Gastrocnemius medialis (tissue), 4 donors: ENCODE measurements at regions not wholly inside any gene's neighbourhood (a gene's known extent, or its start where the extent isn't known, plus 50 kb on each side); places are given as distances from the start of the nearest gene placed in this dataset.
A peak's percentile ranks its signal among the peaks of the same experiment; 100 is the strongest.

Source experiments
- ATAC-seq, 2 donors: fragments of 150-250 bp; one replicate each; pipeline ENCODE4 v1.9.1; 2016
- DNase-seq, 2 donors: peaks; one replicate each; pipeline ENCODE4 v3.0.0-alpha.2; 2019
- H3K27ac ChIP-seq, 4 donors: fragments of 200-600 bp; sonication (generic); 1 replicate in 1 of 4; 2 replicates in 3 of 4; pipeline ENCODE4 v1.5.1; 2016 to 2018; ENCODE audit warnings: mild to moderate bottlenecking in 2 of 4, moderate library complexity in 1 of 4
- H3K27me3 ChIP-seq, 3 donors: fragments of 200-600 bp; sonication (generic) in 2 of 3; 1 replicate in 1 of 3; 2 replicates in 2 of 3; pipeline versions ENCODE4 v1.5.1 to v1.6.0; 2016 to 2019; ENCODE audit warnings: mild to moderate bottlenecking in 1 of 3, moderate library complexity in 1 of 3
- H3K36me3 ChIP-seq, 2 donors: fragments of 200-600 bp; sonication (generic) in 1 of 2; one replicate each; pipeline ENCODE4 v1.5.1; 2017 to 2018
- H3K4me1 ChIP-seq, 2 donors: fragments of 200-600 bp; sonication (generic) in 1 of 2; one replicate each; pipeline ENCODE4 v1.5.1; 2016 to 2017; ENCODE audit warnings: mild to moderate bottlenecking in 2 of 2
- H3K4me3 ChIP-seq, 4 donors: fragments of 200-600 bp; sonication (generic) in 3 of 4; 1 replicate in 1 of 4; 2 replicates in 3 of 4; pipeline ENCODE4 v1.5.1; 2016 to 2019; ENCODE audit warnings: mild to moderate bottlenecking in 2 of 4
- H3K9me3 ChIP-seq, 3 donors: fragments of 200-600 bp; sonication (generic) in 2 of 3; 1 replicate in 1 of 3; 2 replicates in 2 of 3; pipeline ENCODE4 v1.5.1; 2016 to 2019
- CTCF ChIP-seq, 5 experiments: fragments of 450-650 bp in 3 of 5; fragments of 200-600 bp in 2 of 5; sonication (generic) in 2 of 5; IDR thresholded peaks in 4 of 5; conservative IDR thresholded peaks in 1 of 5; 1 replicate in 4 of 5; 2 replicates in 1 of 5; pipeline ENCODE4 v1.5.1; 2016 to 2019; ENCODE audit warnings: antibody characterized with exemption in 5 of 5, mild to moderate bottlenecking in 3 of 5, moderate library complexity in 3 of 5
- POLR2A ChIP-seq, 2 donors: fragments of 450-650 bp; IDR thresholded peaks; one replicate each; pipeline ENCODE4 v1.6.1; 2017; ENCODE audit warnings: antibody characterized with exemption in 2 of 2, mild to moderate bottlenecking in 2 of 2, moderate library complexity in 2 of 2
- in situ Hi-C, 4 donors: fragments of 200-750 bp; cut with MboI; loops; one replicate each; pipeline versions ENCODE4 v1.15.0 to v1.8.0; 2017; ENCODE audit warnings: low sequenced_read_pairs in 4 of 4
- intact Hi-C: fragments of 100-400 bp; cut with DNase I; formaldehyde crosslinking; loops from one replicate; pipeline ENCODE4 v1.15.1; 2023; ENCODE audit warnings: low total_unique reads

- intact Hi-C loops (no loop called here), in situ Hi-C loops (no loop called here)
- DNase-seq = no peak
- Histone ChIP-seq H3K27me3 (no peaks in the 10 kb centered on the region), H3K4me1 (no peaks in the 10 kb centered on the region), H3K27ac (no peak overlapping the region), H3K9me3 (no peaks in the 10 kb centered on the region), H3K36me3 (no peaks in the 10 kb centered on the region), H3K4me3 (no peak overlapping the region)
- TF ChIP-seq CTCF (IDR thresholded peaks at IDR 0.05 in 4 of 5, conservative IDR thresholded peaks at IDR 0.05 in 1 of 5) (no peak), POLR2A (IDR thresholded peaks at IDR 0.05) (no peak)
- ATAC-seq = no peak
Observed at GRCh38 chrX:13398839-13399238, 79.0 kb upstream of the ATXN3L start.

GRCh38 chrX:13397878-13398818, 78.3 kb upstream of the ATXN3L start:
- Histone ChIP-seq H3K36me3 (no peaks in the 10 kb centered on the region), H3K27me3 (no peaks in the 10 kb centered on the region), H3K27ac (no peak overlapping the region), H3K4me1 (no peaks in the 10 kb centered on the region), H3K4me3 (no peak overlapping the region), H3K9me3 (no peaks in the 10 kb centered on the region)
- no peak for TF ChIP-seq CTCF (IDR thresholded peaks at IDR 0.05 in 4 of 5, conservative IDR thresholded peaks at IDR 0.05 in 1 of 5)
- TF ChIP-seq POLR2A (IDR thresholded peaks at IDR 0.05) = no peak
- ATAC-seq (peak; percentile 89 to 97), DNase-seq (peak; percentile 28 to 46)
- in situ Hi-C loops = no loop called here
- intact Hi-C loops = no loop called here

GRCh38 chrX:13396924-13397323, 77.1 kb upstream of the ATXN3L start:
- ATAC-seq (no peak), DNase-seq (no peak)
- H3K27me3 ChIP-seq = no peaks in the 10 kb centered on the region
- TF ChIP-seq CTCF (IDR thresholded peaks at IDR 0.05 in 4 of 5, conservative IDR thresholded peaks at IDR 0.05 in 1 of 5) = no peak
- TF ChIP-seq POLR2A (IDR thresholded peaks at IDR 0.05) = no peak
- intact Hi-C loops = no loop called here
- no peak overlapping the region for H3K4me3 ChIP-seq
- in situ Hi-C loops = no loop called here
- H3K9me3 ChIP-seq = no peaks in the 10 kb centered on the region
- no peak overlapping the region for H3K27ac ChIP-seq
- H3K4me1 ChIP-seq = no peaks in the 10 kb centered on the region
- no peaks in the 10 kb centered on the region for H3K36me3 ChIP-seq

GRCh38 chrX:13389501-13389900, 69.6 kb upstream of the ATXN3L start:
- no peaks in the 10 kb centered on the region for H3K27me3 ChIP-seq
- no peak overlapping the region for H3K27ac ChIP-seq
- DNase-seq (no peak), ATAC-seq (no peak)
- H3K9me3 ChIP-seq = no peaks in the 10 kb centered on the region
- no peak overlapping the region for H3K4me3 ChIP-seq
- no peaks in the 10 kb centered on the region for H3K36me3 ChIP-seq
- TF ChIP-seq POLR2A (IDR thresholded peaks at IDR 0.05) (no peak), CTCF (IDR thresholded peaks at IDR 0.05 in 4 of 5, conservative IDR thresholded peaks at IDR 0.05 in 1 of 5) (no peak)
- intact Hi-C loops (no loop called here), in situ Hi-C loops (no loop called here)
- no peaks in the 10 kb centered on the region for H3K4me1 ChIP-seq
